Lower leg skin (tissue), 4 donors: ENCODE measurements at regions not wholly inside any gene's neighbourhood (a gene's known extent, or its start where the extent isn't known, plus 50 kb on each side); places are given as distances from the start of the nearest gene placed in this dataset.
"Not testable (repeated sequence)": the region's sequence is repeated elsewhere in the genome, so short reads cannot be mapped to it uniquely, and the experiment has no call there.

Experiments used
- DNase-seq, 2 donors: peaks; one replicate each; pipeline ENCODE4 v3.0.0-alpha.2; 2019; ENCODE audit warnings: low spot score in 2 of 2
- H3K4me3 ChIP-seq: fragments of 200-600 bp; sonication (generic); 2 replicates; pipeline ENCODE4 v1.5.1; 2017; ENCODE audit warnings: mild to moderate bottlenecking, low read depth; ENCODE audit not compliant: poor library complexity, severe bottlenecking
- POLR2A ChIP-seq, 2 donors: fragments of 450-650 bp; IDR thresholded peaks; one replicate each; pipeline ENCODE4 v1.6.1; 2016 to 2017; ENCODE audit warnings: antibody characterized with exemption in 2 of 2, mild to moderate bottlenecking in 1 of 2, moderate library complexity in 1 of 2
- WGBS, 2 donors: methylation state at CpG; one replicate each; pipeline ENCODE4 v1.1.5; 2018; 5-methylcytosine and 5-hydroxymethylcytosine counted together
- intact Hi-C: fragments of 100-400 bp; cut with DNase I; formaldehyde crosslinking; loops from one replicate; pipeline ENCODE4 v1.15.0; 2023; ENCODE audit warnings: low total_unique reads
- TF ChIP-seq, protein P1 (sequence below), 3 donors: fragments of 450-650 bp; IDR thresholded peaks; one replicate each; pipeline ENCODE4 v1.5.1; 2016; ENCODE audit warnings: antibody characterized with exemption in 3 of 3, mild to moderate bottlenecking in 3 of 3, moderate library complexity in 2 of 3

DNA sequence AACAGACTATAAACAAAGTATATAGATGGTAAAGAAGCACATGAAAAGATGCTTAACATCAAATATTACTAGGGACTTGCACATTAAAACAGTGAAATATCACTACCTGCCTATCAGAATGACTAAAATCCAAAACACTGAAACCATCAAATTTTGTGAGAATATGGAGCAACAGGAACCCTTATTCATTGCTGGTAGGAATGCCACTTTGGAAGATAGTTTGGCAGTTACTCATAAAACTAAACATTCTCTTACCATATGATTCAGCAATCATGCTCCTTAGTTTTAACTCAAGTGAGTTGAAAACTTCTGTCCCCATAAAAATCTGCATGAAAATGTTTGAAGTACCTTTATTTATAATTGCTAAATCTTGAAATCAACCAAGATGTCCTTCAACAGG lies 297.6 kb downstream of the DAD1 start:
- TF ChIP-seq POLR2A (IDR thresholded peaks at IDR 0.05): no peak
- intact Hi-C loops: no loop called here
- DNase-seq: no peak
- no peak overlapping the region for H3K4me3 ChIP-seq

- intact Hi-C loops: no loop called here
- H3K4me3 ChIP-seq: no peak overlapping the region
- 53 to 58% methylated on average over 1 of the region's 1 CpG for WGBS, 2 donors
- no peak for TF ChIP-seq POLR2A (IDR thresholded peaks at IDR 0.05)
- TF ChIP-seq, protein P1, sequence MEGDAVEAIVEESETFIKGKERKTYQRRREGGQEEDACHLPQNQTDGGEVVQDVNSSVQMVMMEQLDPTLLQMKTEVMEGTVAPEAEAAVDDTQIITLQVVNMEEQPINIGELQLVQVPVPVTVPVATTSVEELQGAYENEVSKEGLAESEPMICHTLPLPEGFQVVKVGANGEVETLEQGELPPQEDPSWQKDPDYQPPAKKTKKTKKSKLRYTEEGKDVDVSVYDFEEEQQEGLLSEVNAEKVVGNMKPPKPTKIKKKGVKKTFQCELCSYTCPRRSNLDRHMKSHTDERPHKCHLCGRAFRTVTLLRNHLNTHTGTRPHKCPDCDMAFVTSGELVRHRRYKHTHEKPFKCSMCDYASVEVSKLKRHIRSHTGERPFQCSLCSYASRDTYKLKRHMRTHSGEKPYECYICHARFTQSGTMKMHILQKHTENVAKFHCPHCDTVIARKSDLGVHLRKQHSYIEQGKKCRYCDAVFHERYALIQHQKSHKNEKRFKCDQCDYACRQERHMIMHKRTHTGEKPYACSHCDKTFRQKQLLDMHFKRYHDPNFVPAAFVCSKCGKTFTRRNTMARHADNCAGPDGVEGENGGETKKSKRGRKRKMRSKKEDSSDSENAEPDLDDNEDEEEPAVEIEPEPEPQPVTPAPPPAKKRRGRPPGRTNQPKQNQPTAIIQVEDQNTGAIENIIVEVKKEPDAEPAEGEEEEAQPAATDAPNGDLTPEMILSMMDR (IDR thresholded peaks at IDR 0.05): no peak
- DNase-seq: no peak
Observed at GRCh38 chr14:22289570-22289969, 299.5 kb downstream of the DAD1 start.

DNA sequence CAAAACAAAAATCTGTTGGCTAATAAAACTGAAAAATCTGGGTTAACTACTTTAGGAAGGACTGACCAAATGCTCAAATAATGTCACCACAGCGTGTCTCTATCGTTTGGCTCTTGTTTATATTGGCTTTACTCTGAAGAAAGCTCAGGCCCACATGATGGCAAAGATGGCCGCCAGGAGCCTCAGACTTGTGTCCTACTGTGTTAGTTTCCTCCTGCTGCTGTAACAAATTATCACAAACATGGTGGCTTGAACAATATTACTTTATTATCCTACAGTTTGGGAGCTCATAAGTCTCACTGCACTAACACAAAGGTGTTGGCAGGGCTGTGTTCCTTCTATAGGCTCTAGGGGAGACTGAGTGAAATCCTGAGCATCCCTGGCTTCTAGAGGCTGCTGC lies 303.0 kb downstream of the DAD1 start:
- TF ChIP-seq POLR2A (IDR thresholded peaks at IDR 0.05): no peak
- TF ChIP-seq, protein P1 (IDR thresholded peaks at IDR 0.05): no peak
- no peak overlapping the region for H3K4me3 ChIP-seq
- 84 to 90% methylated on average over 3 of the region's 3 CpGs for WGBS, 2 donors
- intact Hi-C loops: no loop called here
- DNase-seq: no peak

DNA sequence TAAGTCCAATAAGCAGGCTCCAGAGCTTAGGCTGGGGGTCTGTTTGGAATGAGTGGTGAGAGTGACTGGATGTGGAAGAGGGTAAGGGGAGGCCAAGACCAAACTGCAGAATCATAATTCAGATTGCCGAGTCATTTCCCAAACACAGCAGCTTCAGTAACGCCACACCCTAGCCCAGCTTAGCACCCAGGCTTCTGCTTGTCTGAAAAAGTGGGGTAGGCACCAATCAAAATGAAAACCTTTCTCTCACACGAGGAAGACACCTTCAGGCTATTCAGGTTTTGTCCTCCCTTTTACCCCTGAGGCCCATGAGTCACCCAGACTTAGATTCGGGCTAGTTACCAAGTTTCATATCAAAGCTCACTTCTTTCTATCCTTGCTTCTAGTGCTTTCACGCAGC lies 306.1 kb downstream of the DAD1 start:
- intact Hi-C loops: no loop called here
- no peak overlapping the region for H3K4me3 ChIP-seq
- TF ChIP-seq POLR2A (IDR thresholded peaks at IDR 0.05): no peak
- TF ChIP-seq, protein P1 (IDR thresholded peaks at IDR 0.05): no peak
- no peak for DNase-seq
- WGBS, 2 donors: 38 to 48% methylated on average over 5 of the region's 5 CpGs

DNA sequence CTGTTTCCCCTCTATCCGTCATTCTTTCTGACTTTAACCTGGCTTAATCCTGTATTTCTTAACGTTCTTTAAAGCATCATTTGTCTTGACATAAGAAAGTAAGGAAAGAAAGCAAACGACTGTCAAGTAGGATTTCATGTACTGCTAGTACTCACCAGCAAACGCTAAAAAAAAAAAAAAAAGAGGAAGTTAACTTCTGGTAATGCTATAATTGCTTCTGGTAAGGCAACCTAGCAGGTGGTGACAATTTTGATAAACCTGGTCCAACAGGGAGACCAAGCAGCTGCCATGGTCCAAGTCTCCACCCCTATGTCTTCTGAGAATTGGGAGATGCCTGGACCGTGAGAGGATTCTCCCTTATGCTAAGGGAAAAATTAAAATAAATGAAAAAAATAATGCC lies 306.6 kb downstream of the DAD1 start:
- no peak for DNase-seq
- WGBS, 2 donors: 35 to 37% methylated on average over 5 of the region's 5 CpGs

DNA sequence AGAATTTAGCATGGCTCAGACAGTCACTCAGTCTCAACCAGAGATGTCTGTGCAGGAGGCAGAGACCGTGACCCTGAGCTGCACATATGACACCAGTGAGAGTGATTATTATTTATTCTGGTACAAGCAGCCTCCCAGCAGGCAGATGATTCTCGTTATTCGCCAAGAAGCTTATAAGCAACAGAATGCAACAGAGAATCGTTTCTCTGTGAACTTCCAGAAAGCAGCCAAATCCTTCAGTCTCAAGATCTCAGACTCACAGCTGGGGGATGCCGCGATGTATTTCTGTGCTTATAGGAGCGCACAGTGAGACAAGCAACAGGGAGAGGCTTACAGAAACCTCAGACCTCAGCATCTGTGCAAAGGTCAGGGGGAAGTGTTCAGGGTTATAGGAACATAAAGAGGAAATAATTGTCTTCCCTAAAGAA lies 307.6 kb downstream of the DAD1 start:
- intact Hi-C loops, H3K4me3 ChIP-seq, DNase-seq: not testable (repeated sequence)
- WGBS, 2 donors: 61 to 70% methylated on average over 7 of the region's 7 CpGs

More for the DNA sequence above, 306.6 kb downstream of the DAD1 start:
- intact Hi-C loops: no loop called here
- H3K4me3 ChIP-seq: no peak overlapping the region
- TF ChIP-seq, protein P1 (IDR thresholded peaks at IDR 0.05): no peak
- no peak for TF ChIP-seq POLR2A (IDR thresholded peaks at IDR 0.05)

DNA sequence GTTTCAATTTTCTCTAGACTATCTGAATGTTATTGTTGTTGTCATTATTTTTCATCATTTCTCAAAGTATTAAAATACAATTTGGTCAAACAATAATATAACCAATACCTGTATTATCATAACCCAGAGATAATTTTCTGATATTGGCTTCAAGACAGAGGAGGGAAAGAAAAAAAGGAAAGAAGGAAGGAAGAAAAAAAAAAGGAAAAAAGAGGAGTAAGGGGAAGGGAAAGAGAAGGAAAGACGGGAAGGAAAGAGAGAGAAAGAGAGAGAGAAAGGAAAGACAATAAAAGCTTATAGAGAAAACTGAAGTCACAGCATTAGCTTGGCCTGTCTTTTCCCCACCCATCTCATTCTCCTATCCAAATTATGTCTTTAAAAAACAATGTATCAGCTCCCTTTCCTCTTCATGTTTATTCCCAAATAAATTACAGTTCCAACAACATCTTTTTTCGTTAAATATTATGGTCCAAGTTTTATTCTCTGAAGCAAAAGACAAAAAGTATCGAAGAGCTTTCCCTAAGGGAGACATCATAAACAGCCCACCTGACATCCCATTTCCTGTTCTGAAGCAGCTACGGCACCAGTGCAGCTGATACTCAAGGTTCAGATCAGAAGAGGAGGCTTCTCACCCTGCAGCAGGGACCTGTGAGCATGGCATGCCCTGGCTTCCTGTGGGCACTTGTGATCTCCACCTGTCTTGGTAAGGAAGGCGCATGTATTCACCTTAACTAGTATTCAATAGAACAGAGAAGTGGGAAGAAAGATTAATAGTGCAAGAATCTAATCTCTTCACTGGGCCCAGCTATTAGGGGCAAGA lies 308.3 kb downstream of the DAD1 start:
- TF ChIP-seq, protein P1 (IDR thresholded peaks at IDR 0.05): no peak
- TF ChIP-seq POLR2A (IDR thresholded peaks at IDR 0.05): no peak
- H3K4me3 ChIP-seq: no peak overlapping the region
- 61% methylated on average over 5 of the region's 5 CpGs for WGBS, 2 donors
- intact Hi-C loops: no loop called here
- DNase-seq: no peak
